Activated naive CD4-positive, alpha-beta T cell treated with anti-CD3 and anti-CD28 coated beads for 36 hours (primary cell): ENCODE measurements at regions not wholly inside any gene's neighbourhood (a gene's known extent, or its start where the extent isn't known, plus 50 kb on each side); places are given as distances from the start of the nearest gene placed in this dataset.

Experiments
- CTCF ChIA-PET: fragments of 350-600 bp; sonication (Branson Sonifier 250); formaldehyde crosslinking; loops from one replicate; lab custom pipeline; 2021; ENCODE audit warnings: antibody characterized with exemption; lab: Charles Lee
- DNase-seq: peaks from one replicate; pipeline ENCODE4 v3.0.0-alpha.2; 2020
- H3K27ac Mint-ChIP-seq: one replicate; pipeline ENCODE4 v1.8.0; 2021; ENCODE audit warnings: mild to moderate bottlenecking, mixed read lengths
- H3K27me3 Mint-ChIP-seq: one replicate; pipeline ENCODE4 v1.8.0; 2021; ENCODE audit warnings: low read depth, mixed read lengths
- H3K36me3 Mint-ChIP-seq: one replicate; pipeline ENCODE4 v1.8.0; 2021; ENCODE audit warnings: low read depth, mixed read lengths
- H3K4me1 Mint-ChIP-seq: one replicate; pipeline ENCODE4 v1.8.0; 2021; ENCODE audit warnings: low read depth, mixed read lengths
- H3K4me3 Mint-ChIP-seq: one replicate; pipeline ENCODE4 v1.8.0; 2021; ENCODE audit warnings: mild to moderate bottlenecking, moderate library complexity, mixed read lengths
- H3K9me3 Mint-ChIP-seq: one replicate; pipeline ENCODE4 v1.8.0; 2021; ENCODE audit warnings: mixed read lengths
- intact Hi-C: fragments of 100-400 bp; cut with micrococcal nuclease; formaldehyde crosslinking; loops from one replicate; pipeline ENCODE4 v1.15.1; 2023

DNA sequence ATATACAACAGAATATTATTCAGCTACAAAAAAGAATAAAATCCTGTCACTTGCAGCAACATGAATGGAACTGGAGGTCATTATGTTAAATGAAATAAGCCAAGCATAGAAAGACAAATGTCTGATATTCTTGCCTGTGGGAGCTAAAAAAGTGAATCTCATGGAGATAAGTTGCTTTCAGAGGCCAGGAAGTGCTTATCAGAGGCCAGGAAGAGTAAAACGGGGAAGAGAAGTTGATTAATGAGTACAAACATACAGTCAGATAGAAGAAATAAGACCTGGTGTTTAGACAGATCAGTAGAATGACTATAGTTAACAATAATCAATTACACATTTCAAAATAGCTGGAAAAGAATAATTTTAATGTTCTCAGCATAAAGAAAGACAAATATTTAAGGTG, 54.4 kb upstream of the CPHXL start:
- no peak overlapping the region for H3K27ac Mint-ChIP-seq
- H3K4me3 Mint-ChIP-seq: no peak overlapping the region
- intact Hi-C loops: no loop called here
- CTCF ChIA-PET: no interaction called here
- H3K4me1 Mint-ChIP-seq: no peaks in the 10 kb centered on the region
- DNase-seq: no peak
- H3K9me3 Mint-ChIP-seq: no peaks in the 10 kb centered on the region
- H3K36me3 Mint-ChIP-seq: no peaks in the 10 kb centered on the region
- H3K27me3 Mint-ChIP-seq: peaks cover 26% of the 10 kb centered on the region

DNA sequence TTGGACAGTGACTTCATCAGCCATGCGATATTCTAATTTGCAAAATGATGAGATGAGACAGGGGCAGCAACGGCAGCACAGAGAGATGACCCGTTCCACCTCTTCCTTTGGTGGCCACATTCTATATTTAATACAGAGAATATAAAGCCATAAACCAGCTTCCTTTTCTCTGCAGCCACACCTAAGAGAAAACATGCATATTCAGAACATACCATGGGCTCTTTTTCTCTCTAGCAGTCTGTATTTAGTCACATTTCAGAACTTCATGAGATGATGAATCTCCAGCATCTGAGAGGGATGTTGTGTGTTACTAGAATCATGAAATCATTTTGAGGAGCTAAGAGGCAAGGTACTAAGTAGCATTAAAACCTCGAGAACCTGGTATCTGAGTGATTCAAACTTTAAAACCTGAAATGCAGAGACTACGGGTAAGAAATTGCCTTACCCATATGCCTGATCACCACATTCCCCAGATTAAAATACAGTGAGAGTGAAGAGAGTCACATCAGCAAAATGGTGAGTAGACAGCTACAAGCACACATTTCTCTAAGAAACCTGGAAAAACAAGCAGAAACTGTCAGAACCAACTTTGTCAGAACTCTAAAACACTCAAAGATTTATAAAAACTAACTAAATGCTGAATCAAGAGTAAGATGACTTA, 55.5 kb upstream of the CPHXL start:
- Mint-ChIP-seq H3K27me3 (peaks cover 21% of the 10 kb centered on the region), H3K4me1 (no peaks in the 10 kb centered on the region), H3K9me3 (no peaks in the 10 kb centered on the region), H3K4me3 (no peak overlapping the region), H3K27ac (no peak overlapping the region), H3K36me3 (no peaks in the 10 kb centered on the region)
- no peak for DNase-seq
- CTCF ChIA-PET: interaction anchor here (0.6 to 0.9 kb wide), 4 partner anchors 122 to 738 kb away, joined by 3 to 4 read pairs (median 3); no protein-coding TSS in a partner anchor
- intact Hi-C loops: no loop called here

DNA sequence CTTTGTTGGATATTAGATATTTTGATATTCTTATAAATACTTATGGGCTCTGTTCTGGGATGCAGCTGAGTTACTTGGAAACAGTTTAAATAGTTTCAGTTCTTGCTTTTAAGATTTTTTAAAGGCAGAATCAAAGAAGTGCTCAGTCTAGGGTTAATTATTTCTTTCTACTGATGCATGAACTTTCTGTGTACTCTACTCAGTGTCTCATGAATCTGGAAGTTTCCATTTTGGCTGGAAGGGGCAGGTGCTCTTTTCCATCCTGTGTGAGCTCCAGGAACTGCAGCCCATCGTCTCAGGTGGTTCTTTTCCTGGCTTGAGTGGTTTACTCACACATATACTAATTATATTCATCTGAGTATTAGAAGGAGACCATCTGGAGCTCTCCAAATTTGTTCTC, 61.1 kb upstream of the CPHXL start:
- Mint-ChIP-seq H3K4me3 (no peak overlapping the region), H3K9me3 (no peaks in the 10 kb centered on the region), H3K27me3 (peaks cover 10% of the 10 kb centered on the region), H3K4me1 (no peaks in the 10 kb centered on the region), H3K27ac (no peak overlapping the region), H3K36me3 (no peaks in the 10 kb centered on the region)
- CTCF ChIA-PET: interaction anchor here (0.6 to 1.3 kb wide), 3 partner anchors 109 to 1384 kb away, joined by 3 to 6 read pairs (median 3); no protein-coding TSS in a partner anchor
- DNase-seq: no peak
- intact Hi-C loops: no loop called here

DNA sequence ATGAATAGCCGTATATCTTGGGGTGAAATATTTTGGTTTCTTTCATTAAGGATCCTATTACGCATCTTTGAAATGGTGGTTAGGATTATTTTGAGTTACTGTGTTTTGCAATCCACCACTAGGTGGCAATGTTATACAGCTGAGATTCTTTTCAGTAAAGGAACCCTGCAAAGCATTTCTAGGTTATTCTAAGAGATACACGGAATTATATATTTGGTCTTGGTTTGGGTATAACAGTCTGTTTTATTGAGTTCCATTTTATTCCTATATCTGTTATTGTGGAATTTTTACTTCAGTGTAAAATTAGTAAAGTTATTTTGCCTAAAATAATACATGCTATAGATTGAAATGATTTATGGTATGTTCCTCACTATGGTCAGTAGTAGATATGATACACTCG, 62.9 kb upstream of the CPHXL start:
- Mint-ChIP-seq H3K27me3 (peaks cover 3% of the 10 kb centered on the region), H3K4me1 (no peaks in the 10 kb centered on the region), H3K4me3 (no peak overlapping the region), H3K36me3 (no peaks in the 10 kb centered on the region), H3K27ac (no peak overlapping the region), H3K9me3 (no peaks in the 10 kb centered on the region)
- CTCF ChIA-PET: interaction anchor here (1.1 kb wide), 1 partner anchor 1382 kb away, joined by 6 read pairs; no protein-coding TSS in a partner anchor
- intact Hi-C loops: loop anchor here (1.0 kb wide), 3 partner anchors 864 to 1382 kb away; no protein-coding TSS in a partner anchor
- DNase-seq: no peak

DNA sequence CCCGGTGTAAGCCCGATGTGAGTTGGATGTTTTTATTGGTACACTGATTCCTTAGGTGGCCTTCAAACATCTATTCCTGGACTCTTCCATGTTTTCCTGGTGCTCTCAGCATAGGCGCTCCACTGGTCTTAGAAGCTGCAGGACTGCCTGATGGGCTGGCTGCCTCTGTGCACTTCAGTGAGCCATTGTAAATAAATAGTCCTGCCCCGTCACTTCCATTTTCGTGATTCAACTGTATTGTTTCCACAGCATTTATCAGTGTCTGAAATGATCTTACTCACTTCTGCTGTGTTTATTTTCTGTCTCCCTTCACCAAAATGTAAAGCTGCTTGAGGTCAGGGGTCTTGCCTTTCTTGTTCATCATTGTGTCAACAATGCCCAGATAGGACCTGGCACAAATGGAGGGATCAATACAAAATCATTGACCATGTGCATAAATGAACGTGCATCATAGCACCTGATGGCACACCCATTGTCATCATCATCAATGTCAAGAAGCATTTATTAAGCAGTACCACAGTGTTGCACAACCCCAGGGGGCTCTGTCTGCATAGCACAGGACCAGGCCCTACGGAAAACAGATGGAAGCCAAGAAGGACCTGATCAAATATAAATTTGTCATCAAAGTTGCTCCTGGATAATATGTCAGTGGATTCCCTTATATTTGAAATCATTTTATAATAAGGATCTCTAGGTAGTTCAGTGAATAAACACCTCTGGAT, 66.6 kb upstream of the CPHXL start:
- peaks cover 11% of the 10 kb centered on the region for H3K27me3 Mint-ChIP-seq
- H3K4me3 Mint-ChIP-seq: no peak overlapping the region
- intact Hi-C loops: no loop called here
- no peaks in the 10 kb centered on the region for H3K9me3 Mint-ChIP-seq
- H3K27ac Mint-ChIP-seq: no peak overlapping the region
- no peak for DNase-seq
- no peaks in the 10 kb centered on the region for H3K36me3 Mint-ChIP-seq
- no peaks in the 10 kb centered on the region for H3K4me1 Mint-ChIP-seq
- CTCF ChIA-PET: interaction anchor here (1.4 kb wide), 1 partner anchor 1378 kb away, joined by 5 read pairs; no protein-coding TSS in a partner anchor

DNA sequence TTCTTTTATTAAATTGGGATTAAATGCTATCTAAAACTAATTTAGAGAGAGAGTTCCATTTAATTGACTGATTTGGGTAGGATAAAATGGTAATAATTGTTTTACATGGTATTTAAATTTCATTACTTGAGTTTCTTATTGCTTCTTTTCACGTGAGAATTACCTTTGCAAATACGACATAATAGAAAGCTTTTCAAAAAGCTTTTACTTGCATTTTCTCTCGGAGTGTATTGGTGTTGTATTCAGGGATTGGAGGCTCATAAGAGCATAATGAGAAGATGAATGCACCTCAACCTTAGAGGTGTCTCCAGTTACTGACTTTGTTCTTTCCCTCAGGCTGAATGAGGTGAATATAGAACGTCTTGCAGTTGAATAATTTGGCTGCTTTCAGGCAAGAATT, 67.4 kb upstream of the CPHXL start:
- no peaks in the 10 kb centered on the region for H3K4me1 Mint-ChIP-seq
- intact Hi-C loops: no loop called here
- CTCF ChIA-PET: no interaction called here
- H3K27me3 Mint-ChIP-seq: peaks cover 11% of the 10 kb centered on the region
- H3K27ac Mint-ChIP-seq: no peak overlapping the region
- no peak for DNase-seq
- no peak overlapping the region for H3K4me3 Mint-ChIP-seq
- no peaks in the 10 kb centered on the region for H3K36me3 Mint-ChIP-seq
- H3K9me3 Mint-ChIP-seq: no peaks in the 10 kb centered on the region

DNA sequence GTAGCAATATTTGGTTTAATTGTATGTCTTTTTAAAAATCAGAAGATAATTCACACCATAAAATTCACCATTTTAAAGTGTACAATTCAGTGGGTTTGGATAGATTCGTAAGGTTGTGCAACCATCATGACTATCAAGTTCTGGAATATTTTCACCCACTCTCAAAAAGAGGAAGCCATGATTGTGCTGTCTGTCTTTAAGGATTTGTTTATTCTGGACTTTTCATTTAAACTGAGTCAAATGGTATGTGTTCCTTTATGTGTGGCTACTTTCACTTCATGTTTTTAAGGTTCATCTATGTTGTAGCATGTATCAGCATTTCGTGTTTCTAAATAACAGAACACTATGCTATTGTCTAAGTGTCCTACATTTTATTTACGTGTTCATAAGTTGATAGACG, 68.1 kb upstream of the CPHXL start:
- H3K27me3 Mint-ChIP-seq: peaks cover 13% of the 10 kb centered on the region
- CTCF ChIA-PET: no interaction called here

DNA sequence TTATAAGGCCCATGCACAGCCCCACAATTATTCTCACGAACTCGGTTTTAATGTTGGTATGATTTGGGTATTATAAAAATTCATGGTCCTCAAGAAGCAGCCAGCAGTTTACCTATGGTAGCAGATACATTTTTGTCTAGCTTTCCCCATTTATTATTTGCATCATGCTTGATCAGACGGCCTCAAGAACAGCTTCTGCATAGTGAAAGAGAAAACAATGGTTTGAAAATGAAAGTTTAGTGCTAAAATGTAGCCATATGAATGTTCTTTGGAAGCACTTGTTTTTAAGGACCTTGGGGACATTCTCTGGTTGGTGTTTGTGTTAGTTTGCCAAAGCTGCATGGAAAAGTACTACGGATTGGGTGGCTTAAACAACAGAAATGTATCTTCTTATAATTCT, 72.4 kb upstream of the CPHXL start:
- no peak for DNase-seq
- intact Hi-C loops: no loop called here
- H3K4me3 Mint-ChIP-seq: no peak overlapping the region
- CTCF ChIA-PET: no interaction called here
- H3K27ac Mint-ChIP-seq: no peak overlapping the region
- H3K36me3 Mint-ChIP-seq: no peaks in the 10 kb centered on the region
- no peaks in the 10 kb centered on the region for H3K9me3 Mint-ChIP-seq
- H3K4me1 Mint-ChIP-seq: no peaks in the 10 kb centered on the region
- peaks cover 13% of the 10 kb centered on the region for H3K27me3 Mint-ChIP-seq

More for the DNA sequence above, 68.1 kb upstream of the CPHXL start:
- intact Hi-C loops: no loop called here
- no peaks in the 10 kb centered on the region for H3K4me1 Mint-ChIP-seq
- H3K27ac Mint-ChIP-seq: no peak overlapping the region
- H3K4me3 Mint-ChIP-seq: no peak overlapping the region
- H3K9me3 Mint-ChIP-seq: no peaks in the 10 kb centered on the region
- H3K36me3 Mint-ChIP-seq: no peaks in the 10 kb centered on the region
- DNase-seq: no peak

DNA sequence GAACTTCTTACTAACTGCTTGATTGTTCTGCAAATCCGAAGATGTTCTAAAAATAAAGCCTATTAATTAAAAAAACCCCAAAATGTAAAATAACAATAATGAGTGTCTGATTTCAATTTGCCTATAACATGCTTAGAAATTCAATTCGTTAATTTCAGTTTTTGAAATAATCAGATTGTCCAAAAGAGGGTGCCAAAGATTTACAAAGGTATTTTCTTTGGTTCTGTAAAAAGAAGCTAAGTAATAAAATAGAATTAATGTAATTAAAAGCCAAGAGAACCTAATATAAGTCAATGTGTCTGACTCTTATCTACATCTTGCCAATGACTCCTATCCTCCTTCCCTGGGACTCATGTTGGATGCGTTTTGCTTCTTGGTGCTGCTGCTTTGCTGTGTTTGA, 75.0 kb upstream of the CPHXL start:
- Mint-ChIP-seq H3K4me1 (no peaks in the 10 kb centered on the region), H3K36me3 (no peaks in the 10 kb centered on the region), H3K27ac (no peak overlapping the region), H3K27me3 (peaks cover 10% of the 10 kb centered on the region), H3K4me3 (no peak overlapping the region), H3K9me3 (no peaks in the 10 kb centered on the region)
- no peak for DNase-seq
- intact Hi-C loops: no loop called here
- CTCF ChIA-PET: interaction anchor here (0.8 to 0.9 kb wide), 2 partner anchors 1367 to 1370 kb away, joined by 3 read pairs; no protein-coding TSS in a partner anchor

DNA sequence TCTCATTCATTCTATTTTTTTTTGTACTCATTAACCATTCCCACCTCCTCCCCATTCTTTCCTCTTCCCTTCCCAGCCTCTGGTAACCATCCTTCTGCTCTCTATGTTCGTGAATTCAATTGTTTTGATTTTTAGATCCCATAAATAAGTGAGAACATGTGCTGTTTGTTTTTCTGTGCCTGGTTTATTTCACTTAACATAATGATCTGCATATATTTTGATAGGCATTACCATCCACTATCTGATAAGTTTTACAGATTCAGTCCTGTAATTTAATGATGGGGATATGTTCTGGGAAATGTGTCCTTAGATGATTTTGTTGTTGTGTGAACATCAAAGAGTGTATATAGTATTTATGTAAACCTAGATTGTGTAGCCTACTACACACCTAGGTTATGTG, 77.5 kb upstream of the CPHXL start:
- CTCF ChIA-PET: no interaction called here
- H3K4me1 Mint-ChIP-seq: no peaks in the 10 kb centered on the region
- no peak overlapping the region for H3K4me3 Mint-ChIP-seq
- H3K9me3 Mint-ChIP-seq: no peaks in the 10 kb centered on the region
- no peaks in the 10 kb centered on the region for H3K36me3 Mint-ChIP-seq
- no peak for DNase-seq
- intact Hi-C loops: no loop called here
- H3K27ac Mint-ChIP-seq: no peak overlapping the region
- peaks cover 2% of the 10 kb centered on the region for H3K27me3 Mint-ChIP-seq

DNA sequence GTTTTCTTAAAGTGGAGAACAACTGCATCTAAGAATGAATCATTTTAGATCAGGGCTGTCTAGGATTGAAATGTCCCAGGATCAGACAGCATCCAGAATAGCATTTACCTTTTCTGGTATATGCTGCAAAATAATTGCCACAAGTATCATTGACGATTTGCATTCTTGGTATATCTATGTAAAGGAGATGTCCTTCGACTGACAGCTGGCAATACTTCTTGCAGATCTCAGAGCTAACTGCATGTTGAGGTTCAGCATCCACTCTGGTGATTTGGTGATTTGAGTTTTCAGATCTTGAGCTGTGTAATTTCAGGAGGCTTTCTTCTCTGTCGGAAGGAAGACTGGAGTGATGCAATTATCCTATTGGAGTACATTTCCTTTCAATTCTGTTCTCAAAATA, 78.1 kb upstream of the CPHXL start:
- Mint-ChIP-seq H3K4me3 (no peak overlapping the region), H3K27me3 (no peaks in the 10 kb centered on the region), H3K4me1 (no peaks in the 10 kb centered on the region), H3K9me3 (no peaks in the 10 kb centered on the region), H3K36me3 (no peaks in the 10 kb centered on the region), H3K27ac (no peak overlapping the region)
- CTCF ChIA-PET: interaction anchor here (0.5 kb wide), 1 partner anchor 147 kb away, joined by 3 read pairs; no protein-coding TSS in a partner anchor
- intact Hi-C loops: no loop called here
- no peak for DNase-seq

DNA sequence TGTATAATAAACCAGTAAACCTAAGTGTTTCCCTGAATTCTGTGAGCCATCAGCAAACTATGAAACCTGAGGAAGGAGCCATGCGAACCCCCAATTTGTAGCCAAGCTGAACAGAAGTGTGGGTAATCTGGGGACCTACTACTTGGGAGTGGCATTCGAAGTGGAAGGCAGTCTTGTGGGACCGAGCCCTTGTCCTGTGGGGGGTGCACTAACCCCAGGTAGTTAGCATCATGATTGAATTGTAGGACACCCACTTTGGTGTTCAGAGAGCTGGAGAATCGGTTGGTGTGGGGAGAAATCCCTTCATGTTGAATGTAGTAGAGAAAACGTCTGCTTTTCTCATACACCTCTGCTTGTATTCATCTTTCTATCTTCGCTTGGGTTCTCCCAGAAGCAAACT, 79.7 kb upstream of the CPHXL start:
- intact Hi-C loops: no loop called here
- DNase-seq: no peak
- Mint-ChIP-seq H3K9me3 (no peaks in the 10 kb centered on the region), H3K27me3 (no peaks in the 10 kb centered on the region), H3K4me1 (no peaks in the 10 kb centered on the region), H3K4me3 (no peak overlapping the region), H3K27ac (no peak overlapping the region), H3K36me3 (no peaks in the 10 kb centered on the region)
- CTCF ChIA-PET: no interaction called here

DNA sequence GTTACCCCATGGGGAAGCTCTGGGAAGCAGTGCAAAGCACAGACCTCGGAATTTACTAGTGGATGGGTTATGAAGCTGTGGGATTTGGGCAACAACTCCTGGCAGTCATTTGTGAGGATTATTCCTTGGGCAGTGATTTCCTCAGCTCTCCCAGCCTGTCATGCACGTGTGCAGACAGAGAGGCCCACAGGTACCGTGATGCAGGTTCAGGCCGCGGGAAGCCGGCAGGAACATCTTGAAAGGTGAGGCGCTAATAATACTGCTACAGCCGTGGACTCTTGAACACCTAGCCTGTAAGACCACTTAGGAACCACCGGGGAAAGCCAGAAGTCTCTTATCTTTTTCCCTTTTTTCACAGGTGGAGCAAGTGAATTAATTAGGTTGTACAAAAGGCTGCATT, 80.2 kb upstream of the CPHXL start:
- intact Hi-C loops: no loop called here
- Mint-ChIP-seq H3K27ac (no peak overlapping the region), H3K36me3 (no peaks in the 10 kb centered on the region), H3K4me3 (no peak overlapping the region), H3K4me1 (no peaks in the 10 kb centered on the region), H3K9me3 (no peaks in the 10 kb centered on the region), H3K27me3 (no peaks in the 10 kb centered on the region)
- CTCF ChIA-PET: no interaction called here
- no peak for DNase-seq
